Cardiac muscle cell (in vitro differentiated cells and primary cell): ENCODE measurements at regions not wholly inside any gene's neighbourhood (a gene's known extent, or its start where the extent isn't known, plus 50 kb on each side); places are given as distances from the start of the nearest gene placed in this dataset.
A peak's percentile ranks its signal among the peaks of the same experiment; 100 is the strongest.

ENCODE experiments used
- DNase-seq, 2 donors: peaks; one replicate each; pipeline versions ENCODE4 v3.0.0 to v3.0.0-alpha.2; 2010 to 2017; ENCODE audit warnings: low read depth in 1 of 2, low spot score in 1 of 2
- H3K27ac ChIP-seq: fragments of 200-600 bp; sonication (generic); 2 replicates; pipeline ENCODE4 v1.5.1; 2016
- H3K27me3 ChIP-seq: fragments of 200-600 bp; sonication (generic); 2 replicates; pipeline ENCODE4 v1.6.0; 2016; ENCODE audit warnings: control low read depth
- H3K36me3 ChIP-seq: fragments of 200-600 bp; sonication (generic); 2 replicates; pipeline ENCODE4 v1.5.1; 2016; ENCODE audit warnings: control low read depth
- H3K4me1 ChIP-seq: fragments of 200-600 bp; sonication (generic); 2 replicates; pipeline ENCODE4 v1.8.1; 2017; ENCODE audit warnings: low read depth, mild to moderate bottlenecking, mixed run types
- H3K4me3 ChIP-seq: fragments of 200-600 bp; sonication (generic); 2 replicates; pipeline ENCODE4 v1.5.1; 2016; ENCODE audit warnings: mild to moderate bottlenecking
- H3K9me3 ChIP-seq: fragments of 200-600 bp; sonication (generic); 2 replicates; pipeline ENCODE4 v1.5.1; 2017; ENCODE audit warnings: low read depth, mild to moderate bottlenecking, control low read depth
- TF ChIP-seq, protein P1 (sequence below): IDR thresholded peaks from 2 replicates; pipeline ENCODE4 v1.5.1; 2012; ENCODE audit warnings: low read depth, mild to moderate bottlenecking, low read length

DNA sequence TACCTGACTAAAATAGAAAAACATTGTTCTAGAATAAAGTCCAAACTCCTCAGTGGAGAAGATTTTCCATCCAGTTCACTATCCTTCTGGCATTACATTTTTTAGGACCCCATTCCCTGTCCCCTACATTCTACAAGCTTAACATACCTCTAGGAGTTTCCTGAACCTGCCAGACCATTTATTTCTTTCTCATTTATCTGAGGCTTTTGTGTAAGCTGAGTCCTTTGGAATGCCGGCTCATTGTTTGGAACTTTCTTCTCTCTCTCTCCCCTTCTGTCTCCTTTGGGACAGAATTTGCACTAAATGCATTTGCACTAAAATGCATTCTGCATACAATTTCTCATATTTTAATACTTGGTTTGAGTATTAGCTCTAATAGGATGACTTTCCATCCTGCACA is 393.0 kb upstream of the ANO3 start:
- DNase-seq = no peak
- H3K27me3 ChIP-seq = no peaks in the 10 kb centered on the region
- H3K27ac ChIP-seq = no peak overlapping the region
- no peaks in the 10 kb centered on the region for H3K9me3 ChIP-seq
- H3K4me1 ChIP-seq = no peaks in the 10 kb centered on the region
- H3K4me3 ChIP-seq = no peak overlapping the region
- TF ChIP-seq, protein P1, sequence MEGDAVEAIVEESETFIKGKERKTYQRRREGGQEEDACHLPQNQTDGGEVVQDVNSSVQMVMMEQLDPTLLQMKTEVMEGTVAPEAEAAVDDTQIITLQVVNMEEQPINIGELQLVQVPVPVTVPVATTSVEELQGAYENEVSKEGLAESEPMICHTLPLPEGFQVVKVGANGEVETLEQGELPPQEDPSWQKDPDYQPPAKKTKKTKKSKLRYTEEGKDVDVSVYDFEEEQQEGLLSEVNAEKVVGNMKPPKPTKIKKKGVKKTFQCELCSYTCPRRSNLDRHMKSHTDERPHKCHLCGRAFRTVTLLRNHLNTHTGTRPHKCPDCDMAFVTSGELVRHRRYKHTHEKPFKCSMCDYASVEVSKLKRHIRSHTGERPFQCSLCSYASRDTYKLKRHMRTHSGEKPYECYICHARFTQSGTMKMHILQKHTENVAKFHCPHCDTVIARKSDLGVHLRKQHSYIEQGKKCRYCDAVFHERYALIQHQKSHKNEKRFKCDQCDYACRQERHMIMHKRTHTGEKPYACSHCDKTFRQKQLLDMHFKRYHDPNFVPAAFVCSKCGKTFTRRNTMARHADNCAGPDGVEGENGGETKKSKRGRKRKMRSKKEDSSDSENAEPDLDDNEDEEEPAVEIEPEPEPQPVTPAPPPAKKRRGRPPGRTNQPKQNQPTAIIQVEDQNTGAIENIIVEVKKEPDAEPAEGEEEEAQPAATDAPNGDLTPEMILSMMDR = no peak
- no peaks in the 10 kb centered on the region for H3K36me3 ChIP-seq

- DNase-seq = no peak
- H3K27me3 ChIP-seq = no peaks in the 10 kb centered on the region
- H3K9me3 ChIP-seq = no peaks in the 10 kb centered on the region
- H3K36me3 ChIP-seq = no peaks in the 10 kb centered on the region
- H3K4me3 ChIP-seq = no peak overlapping the region
- H3K27ac ChIP-seq = no peak overlapping the region
- no peaks in the 10 kb centered on the region for H3K4me1 ChIP-seq
- TF ChIP-seq, protein P1 = no peak
Measured at GRCh38 chr11:25939691-25940090, 392.2 kb upstream of the ANO3 start.

DNA sequence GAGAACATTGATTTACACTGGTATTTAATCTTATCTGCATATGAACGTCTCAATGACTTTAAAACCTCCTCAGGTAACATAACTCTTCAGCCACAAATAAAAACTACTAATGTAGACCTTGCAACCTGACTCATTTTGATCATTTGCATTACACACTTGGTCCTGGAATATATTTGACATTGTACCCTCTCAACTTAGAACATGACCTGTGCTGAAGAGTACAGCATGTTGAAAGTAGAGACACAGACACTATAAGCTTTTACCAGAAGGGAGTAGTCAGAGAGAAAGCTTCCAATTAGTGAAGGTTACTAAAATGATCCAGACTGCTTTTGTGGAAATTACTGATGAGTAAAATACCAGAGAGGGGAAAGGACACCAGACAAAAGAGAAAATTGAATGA is 390.6 kb upstream of the ANO3 start:
- TF ChIP-seq, protein P1 = no peak
- no peak for DNase-seq

DNA sequence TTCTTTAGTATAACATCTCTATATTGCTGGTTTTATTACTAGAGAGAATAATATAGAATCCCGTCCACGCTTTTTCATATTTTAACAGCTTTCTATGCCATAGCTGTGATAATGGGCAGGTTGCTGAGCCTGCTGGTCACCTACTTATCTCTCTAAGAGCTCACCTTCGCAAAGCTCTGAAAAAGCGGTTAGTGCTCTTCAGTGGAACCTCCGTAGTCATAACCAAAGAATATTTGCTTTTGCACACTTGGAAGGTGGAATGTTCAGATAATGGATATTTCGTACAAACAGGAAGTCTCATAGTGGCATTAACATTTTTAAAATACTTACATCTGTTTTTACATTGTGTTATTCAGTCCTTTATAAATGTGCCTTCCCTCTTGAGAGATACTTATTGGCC is 388.9 kb upstream of the ANO3 start:
- H3K9me3 ChIP-seq = no peaks in the 10 kb centered on the region
- H3K4me1 ChIP-seq = no peaks in the 10 kb centered on the region
- H3K4me3 ChIP-seq = no peak overlapping the region
- no peak for DNase-seq
- no peaks in the 10 kb centered on the region for H3K36me3 ChIP-seq
- H3K27me3 ChIP-seq = no peaks in the 10 kb centered on the region
- no peak overlapping the region for H3K27ac ChIP-seq
- TF ChIP-seq, protein P1 = no peak

More for the DNA sequence above, 390.6 kb upstream of the ANO3 start:
- H3K4me1 ChIP-seq = no peaks in the 10 kb centered on the region
- H3K27me3 ChIP-seq = no peaks in the 10 kb centered on the region
- H3K4me3 ChIP-seq = no peak overlapping the region
- no peaks in the 10 kb centered on the region for H3K9me3 ChIP-seq
- H3K36me3 ChIP-seq = no peaks in the 10 kb centered on the region
- no peak overlapping the region for H3K27ac ChIP-seq

DNA sequence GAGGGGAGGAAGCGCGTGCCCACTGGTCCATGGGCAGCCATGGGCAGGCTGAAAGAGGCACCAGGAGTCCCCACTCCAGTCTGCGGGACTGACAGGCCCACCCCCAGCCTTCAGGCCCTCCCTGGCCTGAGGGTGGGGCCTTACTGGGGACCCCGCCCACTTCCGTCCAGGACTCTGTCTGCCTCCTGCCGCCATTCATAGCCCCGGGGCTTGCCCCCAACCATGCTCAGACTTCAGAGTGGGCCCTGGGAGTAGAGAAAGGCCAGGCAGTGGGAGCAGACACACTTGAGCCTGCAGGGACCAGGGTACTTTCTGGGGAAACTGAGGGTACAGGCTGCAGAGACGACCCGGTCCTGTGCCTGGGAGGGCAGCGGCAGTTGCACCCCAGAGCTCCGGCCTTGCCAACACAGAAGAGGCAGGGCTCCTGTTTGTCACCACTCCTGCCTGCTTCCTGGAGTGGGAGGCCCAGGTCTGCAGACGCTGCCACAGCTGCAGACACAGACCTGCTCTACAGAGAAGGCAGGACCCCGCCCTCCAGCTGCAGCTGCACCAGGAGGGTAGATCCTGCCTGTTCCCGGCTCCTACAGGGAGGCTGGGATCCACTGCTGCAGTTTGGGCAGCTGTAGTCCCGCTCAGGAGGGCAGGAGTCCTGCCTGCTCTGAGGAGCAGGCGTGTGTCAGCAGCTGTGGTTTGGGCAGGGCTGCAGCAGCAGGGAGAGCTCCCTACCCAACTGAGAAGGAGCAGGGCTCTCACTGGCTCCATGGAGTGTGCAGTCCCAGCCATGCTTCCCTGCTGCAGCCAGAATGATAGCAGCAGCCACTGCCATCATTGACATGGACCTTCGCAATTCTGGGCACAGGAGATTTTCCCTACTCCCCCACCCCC is 387.9 kb upstream of the ANO3 start:
- H3K27ac ChIP-seq = no peak overlapping the region
- no peak overlapping the region for H3K4me3 ChIP-seq
- DNase-seq = peak in 1 of 2 donors; percentile 9
- no peaks in the 10 kb centered on the region for H3K9me3 ChIP-seq
- no peaks in the 10 kb centered on the region for H3K36me3 ChIP-seq
- TF ChIP-seq, protein P1 = no peak
- H3K4me1 ChIP-seq = no peaks in the 10 kb centered on the region
- H3K27me3 ChIP-seq = no peaks in the 10 kb centered on the region
